SK-N-SH treated with all-trans-retinoic acid at 6 μM for 48 hours (cell line): ENCODE measurements at regions not wholly inside any gene's neighbourhood (a gene's known extent, or its start where the extent isn't known, plus 50 kb on each side); places are given as distances from the start of the nearest gene placed in this dataset.

Source experiments
- ATAC-seq: fragments of 200-7000 bp; cut with Tn5 transposase; 3 replicates; pipeline ENCODE4 v1.9.1; 2020; ENCODE audit warnings: mild to moderate bottlenecking, moderate library complexity
- ARNTL ChIP-seq: fragments of 450-650 bp; formaldehyde crosslinking; IDR thresholded peaks from 2 replicates; pipeline ENCODE4 v1.5.0; 2020; ENCODE audit warnings: low read depth, mild to moderate bottlenecking, moderate library complexity, borderline replicate concordance
- BACH2 ChIP-seq: fragments of 250-450 bp; sonication (Bioruptor Pico); IDR thresholded peaks from 2 replicates; pipeline ENCODE4 v1.9.0; 2021; ENCODE audit warnings: mild to moderate bottlenecking, borderline replicate concordance
- CREB5 ChIP-seq: fragments of 250-450 bp; sonication (Bioruptor Pico); IDR thresholded peaks from 2 replicates; pipeline ENCODE4 v1.5.1; 2020; ENCODE audit warnings: low read depth, mild to moderate bottlenecking, moderate library complexity
- CSDC2 ChIP-seq: fragments of 250-450 bp; sonication (Bioruptor Pico); IDR thresholded peaks from 2 replicates; pipeline ENCODE4 v1.5.0; 2020; ENCODE audit warnings: mild to moderate bottlenecking, moderate library complexity
- ESRRG ChIP-seq: fragments of 250-450 bp; sonication (Bioruptor Pico); IDR thresholded peaks from 2 replicates; pipeline ENCODE4 v1.6.1; 2021; ENCODE audit warnings: mild to moderate bottlenecking
- GLIS3 ChIP-seq: fragments of 250-450 bp; sonication (Bioruptor Pico); IDR thresholded peaks from 2 replicates; pipeline ENCODE4 v1.5.0; 2020; ENCODE audit warnings: mild to moderate bottlenecking, moderate library complexity
- ISL1 ChIP-seq: fragments of 250-450 bp; sonication (Bioruptor Pico); IDR thresholded peaks from 2 replicates; pipeline ENCODE4 v2.1.2; 2022; ENCODE audit warnings: mild to moderate bottlenecking, moderate library complexity
- OSR1 ChIP-seq: fragments of 250-450 bp; sonication (Bioruptor Pico); IDR thresholded peaks from 2 replicates; pipeline ENCODE4 v1.8.0; 2022; ENCODE audit warnings: moderate library complexity, mild to moderate bottlenecking, inconsistent platforms
- PPARA ChIP-seq: fragments of 250-450 bp; sonication (Bioruptor Pico); IDR thresholded peaks from 2 replicates; pipeline ENCODE4 v1.5.0; 2020; ENCODE audit warnings: mild to moderate bottlenecking, borderline replicate concordance
- RARB ChIP-seq: fragments of 250-450 bp; sonication (Bioruptor Pico); IDR thresholded peaks from 2 replicates; pipeline ENCODE4 v1.8.0; 2021; ENCODE audit warnings: mild to moderate bottlenecking, moderate library complexity
- SNAI2 ChIP-seq: fragments of 250-450 bp; sonication (Bioruptor Pico); IDR thresholded peaks from 2 replicates; pipeline ENCODE4 v1.5.0; 2020; ENCODE audit warnings: mild to moderate bottlenecking, moderate library complexity
- TCF4 ChIP-seq: fragments of 250-450 bp; sonication (Bioruptor Pico); IDR thresholded peaks from 2 replicates; pipeline ENCODE4 v1.8.0; 2021; ENCODE audit warnings: mild to moderate bottlenecking, moderate library complexity, borderline replicate concordance
- TOX ChIP-seq: fragments of 250-450 bp; sonication (Bioruptor Pico); IDR thresholded peaks from 2 replicates; pipeline ENCODE4 v1.8.0; 2021; ENCODE audit warnings: mild to moderate bottlenecking, moderate library complexity, borderline replicate concordance
- ZC3H10 ChIP-seq: fragments of 250-450 bp; sonication (Bioruptor Pico); IDR thresholded peaks from 2 replicates; pipeline ENCODE4 v1.5.1; 2021; ENCODE audit warnings: mild to moderate bottlenecking, moderate library complexity
- ZFP3 ChIP-seq: fragments of 250-450 bp; sonication (Bioruptor Pico); IDR thresholded peaks from 2 replicates; pipeline ENCODE4 v1.5.0; 2020; ENCODE audit warnings: mild to moderate bottlenecking, moderate library complexity
- ZNF565 ChIP-seq: fragments of 450-650 bp; formaldehyde crosslinking; conservative IDR thresholded peaks from 2 replicates; pipeline ENCODE4 v1.5.0; 2020; ENCODE audit warnings: low read depth, mild to moderate bottlenecking, moderate library complexity
- ZNF70 ChIP-seq: fragments of 450-650 bp; formaldehyde crosslinking; IDR thresholded peaks from 2 replicates; pipeline ENCODE4 v1.5.0; 2020; ENCODE audit warnings: mild to moderate bottlenecking, moderate library complexity
- ZNF8 ChIP-seq: fragments of 450-650 bp; formaldehyde crosslinking; IDR thresholded peaks from 2 replicates; pipeline ENCODE4 v1.5.0; 2020; ENCODE audit warnings: mild to moderate bottlenecking, moderate library complexity
- TF ChIP-seq, protein P1 (sequence below): fragments of 250-450 bp; sonication (Bioruptor Pico); IDR thresholded peaks from 2 replicates; pipeline ENCODE4 v1.8.0; 2020; ENCODE audit warnings: mild to moderate bottlenecking, moderate library complexity, borderline replicate concordance
- TF ChIP-seq, protein P2 (sequence below): fragments of 250-450 bp; sonication (Bioruptor Pico); IDR thresholded peaks from 2 replicates; pipeline ENCODE4 v1.5.0; 2020; ENCODE audit warnings: mild to moderate bottlenecking, moderate library complexity
- TF ChIP-seq, protein P3 (sequence below): fragments of 250-450 bp; sonication (Bioruptor Pico); IDR thresholded peaks from 2 replicates; pipeline ENCODE4 v1.8.0; 2021; ENCODE audit warnings: low read depth, mild to moderate bottlenecking, moderate library complexity, borderline replicate concordance

GRCh38 chr16:49067776-49068175 is 213.9 kb downstream of the CBLN1 start:
- TF ChIP-seq SNAI2 (CRISPR knock-in tag) (no peak), ZNF8 (CRISPR knock-in tag) (no peak), CREB5 (CRISPR knock-in tag) (no peak), RARB (CRISPR knock-in tag) (no peak), ZNF70 (CRISPR knock-in tag) (no peak), GLIS3 (CRISPR knock-in tag) (no peak), ESRRG (no peak)
- TF ChIP-seq, protein P1, sequence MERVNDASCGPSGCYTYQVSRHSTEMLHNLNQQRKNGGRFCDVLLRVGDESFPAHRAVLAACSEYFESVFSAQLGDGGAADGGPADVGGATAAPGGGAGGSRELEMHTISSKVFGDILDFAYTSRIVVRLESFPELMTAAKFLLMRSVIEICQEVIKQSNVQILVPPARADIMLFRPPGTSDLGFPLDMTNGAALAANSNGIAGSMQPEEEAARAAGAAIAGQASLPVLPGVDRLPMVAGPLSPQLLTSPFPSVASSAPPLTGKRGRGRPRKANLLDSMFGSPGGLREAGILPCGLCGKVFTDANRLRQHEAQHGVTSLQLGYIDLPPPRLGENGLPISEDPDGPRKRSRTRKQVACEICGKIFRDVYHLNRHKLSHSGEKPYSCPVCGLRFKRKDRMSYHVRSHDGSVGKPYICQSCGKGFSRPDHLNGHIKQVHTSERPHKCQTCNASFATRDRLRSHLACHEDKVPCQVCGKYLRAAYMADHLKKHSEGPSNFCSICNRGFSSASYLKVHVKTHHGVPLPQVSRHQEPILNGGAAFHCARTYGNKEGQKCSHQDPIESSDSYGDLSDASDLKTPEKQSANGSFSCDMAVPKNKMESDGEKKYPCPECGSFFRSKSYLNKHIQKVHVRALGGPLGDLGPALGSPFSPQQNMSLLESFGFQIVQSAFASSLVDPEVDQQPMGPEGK (CRISPR knock-in tag), result no peak
- ATAC-seq, result no peak

DNA sequence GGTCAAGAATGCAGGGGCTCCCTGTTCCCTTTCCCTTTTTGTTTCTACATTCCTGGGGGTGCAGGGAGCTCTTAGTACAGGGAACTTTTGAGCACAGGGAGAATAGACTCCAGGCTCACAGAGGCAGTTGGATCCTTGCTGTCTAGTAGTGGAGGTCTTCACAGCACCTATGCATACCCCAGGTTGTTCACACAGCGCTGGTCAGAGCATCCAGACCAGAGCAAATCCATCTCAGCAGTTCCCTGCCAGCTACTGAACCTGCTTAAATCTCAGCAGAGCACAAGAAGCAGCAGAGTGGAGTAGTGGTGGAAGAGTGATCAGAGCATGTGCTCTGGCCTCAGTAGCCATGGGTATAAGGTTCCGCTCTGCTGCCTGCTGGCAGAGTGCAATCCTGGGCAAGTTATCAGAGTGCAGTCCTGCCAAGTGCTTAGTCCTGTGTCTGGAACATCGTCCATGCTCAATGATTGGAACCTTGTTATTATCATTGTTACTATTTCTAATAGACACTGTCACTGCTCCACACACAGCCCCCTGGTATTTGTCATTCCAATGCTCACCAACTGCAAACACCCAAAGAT is 220.4 kb downstream of the CBLN1 start:
- no peak for ATAC-seq
- TF ChIP-seq CSDC2 (no peak), ZNF565 (CRISPR knock-in tag) (no peak), TOX (CRISPR knock-in tag) (no peak), OSR1 (CRISPR knock-in tag) (no peak), ARNTL (CRISPR knock-in tag) (no peak), ZC3H10 (CRISPR knock-in tag) (no peak), CREB5 (CRISPR knock-in tag) (no peak), ZNF70 (CRISPR knock-in tag) (no peak), ZFP3 (CRISPR knock-in tag) (no peak), ISL1 (no peak), GLIS3 (CRISPR knock-in tag) (no peak), ZNF8 (CRISPR knock-in tag) (no peak), SNAI2 (CRISPR knock-in tag) (no peak)
- TF ChIP-seq, protein P2, sequence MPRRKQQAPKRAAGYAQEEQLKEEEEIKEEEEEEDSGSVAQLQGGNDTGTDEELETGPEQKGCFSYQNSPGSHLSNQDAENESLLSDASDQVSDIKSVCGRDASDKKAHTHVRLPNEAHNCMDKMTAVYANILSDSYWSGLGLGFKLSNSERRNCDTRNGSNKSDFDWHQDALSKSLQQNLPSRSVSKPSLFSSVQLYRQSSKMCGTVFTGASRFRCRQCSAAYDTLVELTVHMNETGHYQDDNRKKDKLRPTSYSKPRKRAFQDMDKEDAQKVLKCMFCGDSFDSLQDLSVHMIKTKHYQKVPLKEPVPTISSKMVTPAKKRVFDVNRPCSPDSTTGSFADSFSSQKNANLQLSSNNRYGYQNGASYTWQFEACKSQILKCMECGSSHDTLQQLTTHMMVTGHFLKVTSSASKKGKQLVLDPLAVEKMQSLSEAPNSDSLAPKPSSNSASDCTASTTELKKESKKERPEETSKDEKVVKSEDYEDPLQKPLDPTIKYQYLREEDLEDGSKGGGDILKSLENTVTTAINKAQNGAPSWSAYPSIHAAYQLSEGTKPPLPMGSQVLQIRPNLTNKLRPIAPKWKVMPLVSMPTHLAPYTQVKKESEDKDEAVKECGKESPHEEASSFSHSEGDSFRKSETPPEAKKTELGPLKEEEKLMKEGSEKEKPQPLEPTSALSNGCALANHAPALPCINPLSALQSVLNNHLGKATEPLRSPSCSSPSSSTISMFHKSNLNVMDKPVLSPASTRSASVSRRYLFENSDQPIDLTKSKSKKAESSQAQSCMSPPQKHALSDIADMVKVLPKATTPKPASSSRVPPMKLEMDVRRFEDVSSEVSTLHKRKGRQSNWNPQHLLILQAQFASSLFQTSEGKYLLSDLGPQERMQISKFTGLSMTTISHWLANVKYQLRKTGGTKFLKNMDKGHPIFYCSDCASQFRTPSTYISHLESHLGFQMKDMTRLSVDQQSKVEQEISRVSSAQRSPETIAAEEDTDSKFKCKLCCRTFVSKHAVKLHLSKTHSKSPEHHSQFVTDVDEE, result no peak
- TF ChIP-seq, protein P3, sequence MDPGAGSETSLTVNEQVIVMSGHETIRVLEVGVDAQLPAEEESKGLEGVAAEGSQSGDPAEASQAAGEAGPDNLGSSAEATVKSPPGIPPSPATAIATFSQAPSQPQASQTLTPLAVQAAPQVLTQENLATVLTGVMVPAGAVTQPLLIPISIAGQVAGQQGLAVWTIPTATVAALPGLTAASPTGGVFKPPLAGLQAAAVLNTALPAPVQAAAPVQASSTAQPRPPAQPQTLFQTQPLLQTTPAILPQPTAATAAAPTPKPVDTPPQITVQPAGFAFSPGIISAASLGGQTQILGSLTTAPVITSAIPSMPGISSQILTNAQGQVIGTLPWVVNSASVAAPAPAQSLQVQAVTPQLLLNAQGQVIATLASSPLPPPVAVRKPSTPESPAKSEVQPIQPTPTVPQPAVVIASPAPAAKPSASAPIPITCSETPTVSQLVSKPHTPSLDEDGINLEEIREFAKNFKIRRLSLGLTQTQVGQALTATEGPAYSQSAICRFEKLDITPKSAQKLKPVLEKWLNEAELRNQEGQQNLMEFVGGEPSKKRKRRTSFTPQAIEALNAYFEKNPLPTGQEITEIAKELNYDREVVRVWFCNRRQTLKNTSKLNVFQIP, result no peak

GRCh38 chr16:49060728-49061127 is 220.9 kb downstream of the CBLN1 start:
- ATAC-seq, result no peak
- TF ChIP-seq CSDC2 (no peak), GLIS3 (CRISPR knock-in tag) (no peak), ZNF8 (CRISPR knock-in tag) (no peak), ESRRG (no peak), PPARA (CRISPR knock-in tag) (no peak), TCF4 (no peak), BACH2 (CRISPR knock-in tag) (no peak), ZNF70 (CRISPR knock-in tag) (no peak), SNAI2 (CRISPR knock-in tag) (no peak), ARNTL (CRISPR knock-in tag) (no peak), ZC3H10 (CRISPR knock-in tag) (no peak)
- TF ChIP-seq, protein P3, result no peak
- TF ChIP-seq, protein P2, result no peak
- TF ChIP-seq, protein P1 (CRISPR knock-in tag), result no peak
